HG02938 (cell line): ENCODE measurements at regions not wholly inside any gene's neighbourhood (a gene's known extent, or its start where the extent isn't known, plus 50 kb on each side); places are given as distances from the start of the nearest gene placed in this dataset.

Experiments used
- ATAC-seq: cut with Tn5 transposase; IDR thresholded peaks from one replicate; pipeline ENCODE4 v1.9.1; 2021; ENCODE audit warnings: mild to moderate bottlenecking, moderate library complexity; ENCODE audit not compliant: unreplicated experiment

GRCh38 chr9:113808391-113809358 lies 67.4 kb upstream of the ZNF618 start:
- no peak for ATAC-seq

- ATAC-seq: no peak
Measured at GRCh38 chr9:113817171-113817570, 58.9 kb upstream of the ZNF618 start.

GRCh38 chr9:113818391-113818790 lies 57.7 kb upstream of the ZNF618 start:
- no peak for ATAC-seq

- ATAC-seq: no peak
Measured at GRCh38 chr9:113822315-113822714, 53.8 kb upstream of the ZNF618 start.

- no peak for ATAC-seq
Measured at GRCh38 chr9:113823421-113823820, 52.7 kb upstream of the ZNF618 start.
